DMS153 treated with DMSO at 0.1 percent for 48 hours (cell line): ENCODE measurements at regions not wholly inside any gene's neighbourhood (a gene's known extent, or its start where the extent isn't known, plus 50 kb on each side); places are given as distances from the start of the nearest gene placed in this dataset.

Experiments used
- DNase-seq: peaks from one replicate; lab custom pipeline; 2025; ENCODE audit not compliant: unreplicated experiment; lab: John Stamatoyannopoulos, UW

- no peak for DNase-seq
Observed at GRCh38 chr5:163619951-163620350, 114.5 kb downstream of the MAT2B start.

DNA sequence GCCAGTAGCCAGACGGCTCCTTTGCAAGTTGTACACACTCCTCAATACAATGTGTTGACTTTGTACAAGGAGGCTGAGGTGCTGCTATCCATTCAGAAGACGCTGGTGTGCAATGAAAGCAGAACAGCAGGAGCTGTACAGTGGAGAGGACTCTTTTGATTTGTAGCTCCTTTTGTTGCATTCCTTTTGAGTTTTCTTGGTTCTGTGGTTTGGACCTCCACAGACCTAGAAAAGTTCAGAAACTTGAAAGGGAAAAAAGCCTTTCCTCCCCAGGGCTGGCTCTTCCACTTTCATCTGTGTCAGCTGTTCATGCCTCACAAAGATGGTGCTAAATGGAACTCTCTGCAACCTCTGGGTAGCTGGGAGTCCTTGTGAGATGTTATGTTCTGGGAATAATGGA is 117.4 kb downstream of the MAT2B start:
- no peak for DNase-seq

DNA sequence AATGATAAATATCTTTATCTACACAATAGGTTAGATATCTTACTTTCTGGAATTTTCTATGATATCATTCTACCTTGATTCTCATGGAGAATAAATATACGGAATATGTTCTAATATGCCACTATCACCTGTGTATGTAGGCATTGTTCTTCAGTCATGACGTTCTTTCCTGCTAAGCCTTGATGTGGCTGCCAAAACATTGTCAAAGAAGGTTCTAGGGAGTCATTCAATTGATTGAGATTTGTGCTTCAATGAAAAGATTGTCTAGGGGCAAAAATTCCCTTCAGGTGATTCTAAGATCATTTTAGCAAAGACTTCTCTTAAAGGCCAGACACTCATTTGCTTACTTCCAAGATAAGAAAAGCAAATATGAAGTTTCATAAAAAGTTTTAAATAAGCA is 118.1 kb downstream of the MAT2B start:
- no peak for DNase-seq

DNA sequence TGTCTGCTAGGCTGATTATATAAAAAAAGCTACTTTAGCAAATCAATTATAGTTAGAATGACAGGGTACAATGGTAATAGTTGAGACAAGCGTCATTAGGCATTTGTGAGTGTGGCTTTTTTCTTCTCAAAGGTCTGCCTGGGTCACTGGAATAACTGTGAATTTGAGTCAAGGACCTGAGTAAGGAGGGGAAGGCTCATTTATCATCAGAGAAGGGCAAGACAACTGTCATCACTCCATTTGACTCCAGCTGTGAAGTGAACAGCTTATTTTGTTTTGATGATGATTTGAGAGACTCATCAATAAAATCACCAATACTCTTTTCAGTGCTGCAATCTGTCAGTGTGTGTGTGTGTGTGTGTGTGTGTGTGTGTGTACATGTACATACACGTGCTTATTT is 118.6 kb downstream of the MAT2B start:
- DNase-seq, result no peak

DNA sequence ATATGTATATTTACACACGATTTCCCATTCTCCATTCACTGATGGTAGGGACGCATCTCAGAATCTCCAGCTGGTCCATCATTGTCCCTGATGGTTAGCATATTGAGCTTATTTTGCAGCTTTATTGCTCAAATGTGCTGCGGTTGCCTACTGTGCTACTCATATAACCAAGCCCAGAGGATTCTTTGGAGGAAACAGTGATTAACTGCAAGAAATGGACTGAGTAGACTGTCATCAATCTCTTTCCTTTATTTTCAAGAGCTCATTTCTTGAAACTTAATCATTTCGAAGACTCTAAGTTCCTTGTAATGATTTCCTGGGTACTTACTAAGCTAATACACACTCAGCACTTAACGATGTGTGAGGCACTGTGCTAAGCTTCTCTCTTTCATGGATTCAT is 119.0 kb downstream of the MAT2B start:
- DNase-seq, result no peak

DNA sequence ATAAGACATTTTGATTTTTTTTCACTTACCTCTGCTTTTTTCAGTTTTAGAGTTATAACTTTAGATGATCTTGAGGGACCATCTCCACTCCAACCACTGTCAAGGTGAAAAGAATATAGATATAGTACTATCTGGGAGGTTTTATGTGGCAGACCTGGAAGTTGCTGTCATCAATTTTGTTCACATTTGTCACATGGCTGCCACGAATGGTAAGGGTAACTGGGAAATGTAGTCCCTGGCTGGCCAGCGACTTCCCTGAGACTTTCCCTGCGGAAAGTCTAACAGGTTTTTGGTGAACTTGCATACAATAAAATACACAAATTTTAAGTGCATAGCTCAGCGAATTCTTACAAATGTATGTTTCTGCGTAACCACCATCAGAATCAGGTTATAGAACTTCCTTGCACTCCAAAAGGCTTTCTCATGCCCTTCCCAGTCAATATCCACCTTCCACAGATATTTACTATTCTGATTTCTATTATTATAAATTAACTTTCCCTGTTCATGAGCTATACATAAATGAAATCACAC is 121.5 kb downstream of the MAT2B start:
- DNase-seq, result no peak

- DNase-seq, result no peak
Observed at GRCh38 chr5:163631856-163632255, 126.4 kb downstream of the MAT2B start.

DNA sequence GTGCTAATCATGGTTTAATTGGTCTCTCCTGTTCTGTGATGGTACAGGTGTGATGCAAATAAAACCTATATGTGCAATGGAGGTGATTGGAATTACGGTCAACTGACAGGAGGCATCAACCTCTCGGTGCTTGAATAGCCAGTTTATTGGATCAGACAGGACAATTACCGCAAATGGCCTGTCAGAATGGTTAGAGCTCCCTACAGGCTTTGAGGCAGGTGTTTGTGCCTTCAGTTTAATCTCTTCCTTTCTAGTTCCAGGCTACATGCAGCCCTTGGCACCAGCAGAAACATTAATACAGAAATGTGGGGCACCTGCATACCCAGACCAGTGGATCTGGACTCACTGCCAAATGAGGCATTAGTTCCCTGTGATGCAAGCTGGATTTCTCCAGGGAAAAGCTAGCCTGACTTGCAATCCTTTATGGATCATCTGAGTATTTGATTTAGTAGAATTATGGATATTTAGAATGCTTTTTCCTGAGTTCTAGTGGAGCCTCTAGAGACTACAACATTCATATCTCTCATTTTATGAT is 128.6 kb downstream of the MAT2B start:
- DNase-seq, result no peak

- DNase-seq, result no peak
Observed at GRCh38 chr5:163635631-163636030, 130.2 kb downstream of the MAT2B start.

GRCh38 chr5:163642904-163643303 is 137.5 kb downstream of the MAT2B start:
- DNase-seq, result no peak

GRCh38 chr5:163645421-163646416 is 140.3 kb downstream of the MAT2B start:
- no peak for DNase-seq

DNA sequence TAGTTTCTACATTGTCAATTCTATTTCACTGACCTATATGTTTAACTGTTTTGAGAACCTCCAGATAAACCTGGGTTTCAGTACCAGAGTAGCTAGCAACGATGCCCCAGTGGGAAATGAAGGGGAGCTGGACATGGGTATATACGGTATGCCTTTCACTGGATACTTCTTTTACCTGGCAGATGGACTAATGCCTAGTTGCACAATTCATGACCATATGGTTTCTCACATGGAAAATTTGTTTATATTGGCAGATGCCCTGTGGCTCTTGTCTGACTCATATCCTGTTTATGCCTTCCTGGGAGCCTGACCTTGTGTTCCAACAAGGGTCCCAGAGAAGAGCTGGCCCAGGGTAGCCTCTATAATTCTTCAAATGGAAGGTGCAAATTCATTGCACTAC is 144.1 kb downstream of the MAT2B start:
- DNase-seq, result no peak

DNA sequence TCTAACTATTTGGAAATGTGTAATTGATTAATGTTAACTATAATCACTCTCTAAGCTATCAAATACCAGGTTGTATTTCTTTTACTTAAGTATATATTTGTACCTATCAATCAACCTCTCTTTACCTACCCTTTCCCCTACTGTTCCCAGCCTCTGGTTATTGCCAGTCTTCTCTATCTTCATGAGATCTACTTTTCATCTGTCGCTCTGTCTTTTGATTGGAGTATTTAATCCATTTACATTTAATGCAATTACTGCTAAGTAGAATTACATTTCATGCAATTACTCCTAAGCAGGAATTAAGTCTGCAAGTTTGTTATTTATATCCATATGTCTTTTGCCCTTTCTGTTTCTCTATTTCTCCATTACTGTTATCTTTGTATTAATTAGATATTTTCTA is 148.1 kb downstream of the MAT2B start:
- DNase-seq, result no peak

DNA sequence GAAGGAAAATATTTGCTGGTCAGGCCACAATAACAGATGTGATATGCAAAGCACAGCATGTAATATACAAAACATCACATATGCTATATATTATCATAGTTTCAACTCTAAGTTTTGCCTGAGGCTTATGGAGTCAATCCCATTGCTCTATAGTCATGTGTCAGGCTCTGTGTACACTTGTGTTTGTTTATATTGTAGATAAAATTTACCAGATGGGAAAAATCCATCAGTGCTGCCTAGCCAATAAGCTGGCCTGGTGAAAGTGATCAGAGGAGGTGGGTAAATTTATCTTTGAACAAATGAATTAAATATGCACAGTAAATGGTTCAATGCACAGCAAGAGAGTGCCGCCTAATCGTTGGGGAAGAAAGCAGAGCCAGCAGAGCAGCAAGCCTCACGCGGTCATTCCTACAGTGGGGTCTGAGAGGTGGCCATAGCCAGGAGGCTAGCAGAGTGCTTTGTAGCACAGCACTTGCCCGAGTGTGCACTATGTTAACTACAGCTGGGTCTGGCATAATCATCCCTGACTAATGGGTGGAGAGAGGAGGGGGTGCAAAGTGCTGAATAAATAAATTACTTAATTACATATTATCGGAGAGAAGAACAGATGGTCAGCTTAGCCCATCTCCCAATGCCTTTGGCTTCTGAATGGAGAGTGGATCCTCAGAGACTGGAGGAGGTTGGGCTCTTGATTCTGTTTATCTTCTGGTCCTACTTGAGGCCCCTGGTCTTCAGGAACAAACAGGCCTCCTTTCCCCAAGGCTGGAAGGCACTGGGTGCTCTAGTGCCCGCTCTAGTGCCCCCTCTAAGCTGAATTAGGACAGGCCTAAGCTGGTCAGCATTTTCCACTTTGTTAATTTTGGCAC is 153.5 kb downstream of the MAT2B start:
- DNase-seq, result no peak

- no peak for DNase-seq
Observed at GRCh38 chr5:163659568-163659902, 154.1 kb downstream of the MAT2B start.

GRCh38 chr5:163660486-163660885 is 155.1 kb downstream of the MAT2B start:
- no peak for DNase-seq

DNA sequence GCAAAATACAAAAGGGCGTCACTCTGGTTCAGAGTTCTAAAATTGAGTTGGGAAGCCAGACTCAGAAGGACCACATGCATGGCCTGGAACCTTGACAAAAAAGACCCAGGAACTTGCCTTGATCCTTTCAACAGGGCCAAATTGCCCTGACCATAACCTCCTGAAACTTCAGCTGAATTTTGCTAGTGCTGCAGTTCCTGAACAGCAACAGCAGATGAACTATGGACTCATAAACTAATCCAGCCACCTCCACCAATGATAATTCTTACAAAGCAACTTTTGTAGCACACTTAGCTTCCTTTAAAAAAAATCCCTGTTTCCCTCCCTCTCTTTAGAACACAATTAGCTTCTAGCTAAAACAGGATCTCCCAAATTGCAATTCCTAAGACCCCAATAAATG is 155.9 kb downstream of the MAT2B start:
- no peak for DNase-seq

GRCh38 chr5:163670036-163670435 is 164.6 kb downstream of the MAT2B start:
- no peak for DNase-seq

DNA sequence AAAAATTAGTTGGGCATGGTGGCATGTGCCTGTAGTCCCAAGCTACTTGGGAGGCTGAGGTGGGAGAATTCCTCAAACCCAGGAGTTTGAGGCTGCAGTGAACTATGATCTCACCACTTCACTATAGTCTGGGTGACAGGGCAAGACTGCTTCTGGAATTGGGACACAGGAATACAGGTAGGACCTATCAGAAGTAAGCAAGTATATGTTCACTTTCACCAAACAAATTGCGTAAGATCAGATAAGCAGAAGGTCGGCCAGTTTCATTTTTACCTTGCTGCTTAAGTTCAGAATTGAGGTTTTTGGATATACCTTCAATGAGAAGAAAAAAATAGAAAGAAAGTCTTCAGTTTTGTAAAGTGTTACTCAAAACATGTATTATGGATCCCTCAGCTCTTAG is 171.7 kb downstream of the MAT2B start:
- no peak for DNase-seq

- no peak for DNase-seq
Observed at GRCh38 chr5:163682234-163682633, 176.8 kb downstream of the MAT2B start.

DNA sequence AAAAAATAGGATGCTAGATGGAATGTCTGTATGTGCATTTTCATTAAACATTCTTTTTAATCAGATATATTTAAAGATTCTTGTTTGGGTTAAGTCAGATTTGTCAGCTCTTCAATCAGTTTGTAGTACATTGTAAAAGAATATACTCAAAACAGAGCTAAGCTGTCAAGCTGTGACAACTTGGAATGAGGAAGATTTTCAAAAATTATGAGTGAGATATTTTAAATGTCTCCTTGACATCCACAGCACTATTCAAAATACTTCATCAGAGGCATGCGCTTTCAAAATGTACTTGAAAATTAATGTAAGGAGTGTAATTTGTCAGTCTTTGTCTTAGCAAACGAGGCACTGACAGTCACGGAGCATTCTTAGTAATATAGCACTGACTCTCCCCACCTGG is 182.0 kb downstream of the MAT2B start:
- DNase-seq, result no peak

- no peak for DNase-seq
Observed at GRCh38 chr5:163692091-163692490, 186.7 kb downstream of the MAT2B start.
